NCI-H1694 (cell line): ENCODE measurements at regions not wholly inside any gene's neighbourhood (a gene's known extent, or its start where the extent isn't known, plus 50 kb on each side); places are given as distances from the start of the nearest gene placed in this dataset.
A peak's percentile ranks its signal among the peaks of the same experiment; 100 is the strongest.

Experiments
- DNase-seq: peaks from one replicate; lab custom pipeline; 2025; lab: John Stamatoyannopoulos, UW

DNA sequence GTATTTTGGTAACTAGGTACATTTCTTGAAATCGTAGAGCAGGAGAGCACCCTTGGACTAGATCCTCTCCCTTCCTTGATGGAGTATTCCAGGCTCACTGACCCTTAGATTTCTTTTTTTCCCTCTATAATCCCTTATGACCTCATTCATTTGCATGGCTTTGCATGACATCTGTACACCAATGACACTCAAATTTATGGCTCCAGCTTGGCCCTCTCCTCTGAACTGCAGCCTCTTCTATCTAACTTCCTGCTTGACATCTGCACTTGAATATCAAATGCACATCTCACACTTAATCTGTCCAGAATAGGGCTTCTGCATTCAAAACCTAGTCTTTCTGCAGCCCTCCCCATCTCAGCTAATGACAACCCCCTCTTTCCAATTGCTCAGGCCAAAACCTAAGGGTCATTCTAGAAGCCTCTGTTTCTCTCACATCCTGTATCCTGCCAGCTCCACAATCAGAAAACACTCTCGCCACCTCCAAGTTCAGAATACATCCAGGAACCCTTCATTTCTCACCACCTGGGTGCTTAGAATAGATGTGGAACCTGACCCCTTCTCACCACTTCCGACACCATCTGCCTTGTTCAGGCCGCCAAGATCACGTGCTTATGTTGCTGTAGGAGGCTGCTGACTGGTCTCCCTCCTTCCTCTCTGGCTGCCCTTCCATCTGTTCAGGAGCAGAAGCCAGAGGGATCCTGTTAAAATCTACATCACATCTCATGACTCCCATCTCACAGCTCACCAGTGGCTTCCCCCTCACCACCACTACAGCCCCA is 138.9 kb upstream of the MTNR1B start:
- peak; percentile 72 for DNase-seq

DNA sequence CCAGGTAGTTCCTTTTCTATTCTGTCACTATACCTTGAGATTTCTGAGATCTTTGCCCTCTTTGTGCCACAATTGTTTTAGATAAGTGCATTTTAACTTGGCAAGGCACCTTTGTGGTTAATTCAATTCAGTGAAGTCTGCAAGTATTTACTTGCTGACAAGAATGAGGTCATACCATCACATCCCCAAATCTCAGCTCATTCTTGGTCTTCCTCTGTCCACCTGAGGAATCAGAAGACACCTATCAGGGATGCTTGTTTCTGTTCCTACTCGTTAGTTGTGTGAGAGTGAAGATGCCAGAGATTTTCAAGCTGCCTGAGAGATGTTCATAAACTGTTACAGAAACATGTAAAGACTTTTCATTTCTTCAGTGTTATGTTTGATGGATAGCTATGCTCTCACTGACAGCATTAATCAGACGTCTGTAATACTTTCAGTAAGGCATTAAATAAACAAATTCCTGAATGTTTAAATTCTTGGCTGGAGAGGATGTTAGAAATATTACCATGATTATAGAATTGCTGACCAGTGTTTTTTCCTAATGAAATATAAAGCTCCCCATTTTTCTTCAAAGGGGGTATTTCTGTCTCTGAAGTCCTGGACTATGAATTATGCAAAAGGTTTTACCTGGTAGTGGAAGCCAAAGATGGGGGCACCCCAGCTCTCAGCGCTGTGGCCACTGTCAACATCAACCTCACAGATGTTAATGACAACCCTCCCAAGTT is 135.0 kb upstream of the MTNR1B start:
- no peak for DNase-seq

DNA sequence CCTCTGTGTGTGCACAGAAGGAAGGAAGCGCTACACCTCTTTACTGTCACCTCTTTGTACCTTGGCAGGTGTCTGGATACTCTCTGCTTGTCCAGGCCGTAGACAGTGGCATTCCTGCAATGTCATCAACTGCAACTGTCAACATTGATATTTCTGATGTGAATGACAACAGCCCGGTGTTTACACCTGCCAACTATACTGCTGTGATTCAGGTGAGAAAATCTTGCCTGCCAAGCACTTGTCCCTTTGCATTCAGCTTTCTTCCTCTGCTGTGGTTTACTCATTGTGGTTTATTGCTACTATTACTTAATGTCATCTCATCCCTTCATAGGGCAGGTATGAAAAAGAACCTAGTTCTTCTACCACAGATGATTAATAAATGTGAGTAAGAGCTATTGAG is 131.9 kb upstream of the MTNR1B start:
- DNase-seq, result no peak

DNA sequence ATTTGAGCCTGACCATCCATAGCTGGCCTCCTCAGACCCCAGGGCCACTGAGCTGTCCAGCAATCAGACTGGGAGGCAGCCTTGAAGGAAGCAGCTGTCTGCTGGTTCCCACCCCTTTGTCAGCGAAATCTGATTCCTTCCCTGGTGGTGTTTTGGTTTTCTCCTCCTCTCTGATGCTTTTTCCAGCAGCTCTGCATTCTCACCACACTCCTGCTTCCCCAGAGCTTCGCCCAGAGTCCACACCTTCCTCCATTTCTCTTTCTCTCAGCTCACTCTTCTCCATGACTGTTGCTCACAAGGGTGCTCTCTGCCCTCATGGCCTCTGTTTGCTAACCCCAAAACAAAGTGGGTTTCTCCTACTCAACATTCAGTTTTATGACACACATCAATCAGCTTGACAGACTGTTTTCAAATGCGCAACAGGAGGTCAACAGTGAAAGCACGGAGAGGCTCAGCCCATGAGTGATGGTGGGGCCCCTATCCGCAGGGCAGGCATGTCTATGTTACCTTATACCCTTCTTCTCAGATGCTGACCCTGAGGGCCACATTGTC is 130.6 kb upstream of the MTNR1B start:
- DNase-seq, result no peak

DNA sequence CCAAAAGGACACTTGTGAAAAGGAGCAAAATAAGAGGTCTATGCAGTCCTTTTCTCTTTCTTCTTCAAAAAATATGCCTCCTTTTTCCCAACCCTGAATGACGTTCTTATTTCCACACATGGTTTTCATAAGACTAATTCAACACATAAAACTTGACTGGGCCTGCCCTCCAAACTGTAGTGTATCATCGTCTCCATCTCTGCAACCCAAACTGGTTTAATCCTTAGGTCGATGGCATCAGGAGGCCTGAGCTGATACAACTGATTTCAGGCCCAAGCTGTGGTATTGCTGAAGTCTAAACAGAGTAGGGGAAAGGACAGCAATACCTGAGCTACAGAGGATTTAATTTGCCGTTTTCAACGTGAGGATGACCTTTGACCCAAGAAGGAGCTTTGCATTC is 130.0 kb upstream of the MTNR1B start:
- DNase-seq, result no peak

DNA sequence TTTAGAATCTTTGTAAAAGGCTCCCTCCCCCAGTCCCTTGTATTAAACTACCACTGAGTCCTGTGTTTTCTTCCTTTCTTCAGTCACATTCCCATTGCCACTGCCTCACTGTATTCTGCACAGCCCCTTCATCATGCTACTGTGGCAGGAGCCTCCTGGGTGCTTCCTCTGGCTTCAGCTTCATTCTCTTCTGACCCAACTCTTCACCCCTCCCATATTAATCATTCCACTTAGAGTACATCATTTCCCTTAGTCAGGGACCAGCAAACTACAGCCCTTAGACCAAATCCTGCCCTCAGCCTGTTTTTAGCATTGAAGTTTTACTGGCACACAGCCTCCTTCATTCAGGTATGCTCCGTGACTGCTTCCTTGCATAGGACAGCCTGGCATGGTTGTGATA is 127.7 kb upstream of the MTNR1B start:
- DNase-seq, result no peak

DNA sequence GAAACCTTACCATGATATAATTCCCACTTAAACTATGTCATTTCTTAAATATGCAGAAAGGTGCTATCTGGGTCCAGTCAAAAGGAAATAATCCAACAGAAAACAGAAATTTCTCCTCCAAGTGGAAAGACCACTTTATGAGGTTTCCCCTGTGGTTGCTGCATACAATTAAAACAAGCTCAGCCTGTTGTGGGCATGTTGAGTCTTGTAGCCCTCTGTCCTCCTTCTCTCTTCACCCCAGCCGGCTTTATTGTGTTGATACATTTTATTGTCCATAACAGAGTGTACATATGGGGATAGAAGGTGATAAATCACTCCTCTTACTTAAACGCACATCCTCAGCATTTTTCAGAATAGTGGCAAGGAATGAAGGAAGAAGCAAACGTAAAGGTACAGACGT is 126.0 kb upstream of the MTNR1B start:
- no peak for DNase-seq

DNA sequence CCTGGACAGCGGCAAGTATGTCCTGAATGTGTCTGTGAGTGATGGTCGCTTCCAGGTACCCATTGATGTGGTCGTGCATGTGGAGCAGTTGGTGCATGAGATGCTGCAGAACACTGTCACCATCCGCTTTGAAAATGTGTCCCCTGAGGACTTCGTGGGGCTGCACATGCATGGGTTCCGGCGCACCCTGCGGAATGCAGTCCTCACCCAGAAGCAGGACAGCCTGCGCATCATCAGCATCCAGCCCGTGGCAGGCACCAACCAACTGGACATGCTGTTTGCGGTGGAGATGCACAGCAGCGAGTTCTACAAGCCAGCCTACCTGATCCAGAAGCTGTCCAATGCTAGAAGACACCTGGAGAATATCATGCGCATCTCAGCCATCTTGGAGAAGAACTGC is 125.3 kb upstream of the MTNR1B start:
- no peak for DNase-seq

DNA sequence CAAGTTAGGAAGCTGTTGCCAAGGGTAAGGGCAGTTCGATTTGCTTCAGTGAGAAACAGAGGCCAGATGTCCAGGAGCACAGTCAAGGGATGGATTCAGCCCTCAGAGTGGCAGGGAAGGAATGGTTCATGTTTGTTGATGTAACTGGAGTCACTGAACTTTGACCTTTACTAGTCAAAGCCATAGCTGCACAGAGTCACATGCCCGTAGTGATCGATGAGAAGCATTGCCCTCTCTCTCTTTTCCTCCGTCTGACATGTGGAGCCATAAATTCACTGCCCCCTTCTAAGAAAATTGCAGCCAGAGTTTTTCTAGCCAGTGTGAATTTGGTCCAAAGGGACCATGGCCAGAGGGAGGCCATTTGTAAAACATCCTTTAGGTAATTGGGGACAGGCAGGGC is 124.1 kb upstream of the MTNR1B start:
- no peak for DNase-seq

DNA sequence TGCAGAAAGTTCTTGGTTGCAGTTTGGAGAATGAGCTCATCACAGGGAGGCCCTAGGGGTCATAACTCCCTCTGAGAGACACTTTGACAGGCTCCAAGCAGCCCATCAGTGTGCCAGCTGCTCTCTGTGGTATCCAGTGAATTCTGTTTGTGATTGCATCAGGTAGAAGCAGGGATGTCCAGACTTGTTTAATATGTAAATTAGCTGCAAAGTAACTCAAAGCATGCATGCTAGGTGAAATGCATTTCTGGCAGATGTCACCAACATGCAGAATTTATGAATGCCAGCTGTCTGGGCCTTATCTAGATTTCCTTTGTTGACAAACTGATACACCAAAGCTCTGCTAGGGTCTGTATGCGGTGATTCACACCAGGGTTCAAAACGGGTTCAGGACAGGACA is 123.6 kb upstream of the MTNR1B start:
- peak; percentile 53 for DNase-seq

DNA sequence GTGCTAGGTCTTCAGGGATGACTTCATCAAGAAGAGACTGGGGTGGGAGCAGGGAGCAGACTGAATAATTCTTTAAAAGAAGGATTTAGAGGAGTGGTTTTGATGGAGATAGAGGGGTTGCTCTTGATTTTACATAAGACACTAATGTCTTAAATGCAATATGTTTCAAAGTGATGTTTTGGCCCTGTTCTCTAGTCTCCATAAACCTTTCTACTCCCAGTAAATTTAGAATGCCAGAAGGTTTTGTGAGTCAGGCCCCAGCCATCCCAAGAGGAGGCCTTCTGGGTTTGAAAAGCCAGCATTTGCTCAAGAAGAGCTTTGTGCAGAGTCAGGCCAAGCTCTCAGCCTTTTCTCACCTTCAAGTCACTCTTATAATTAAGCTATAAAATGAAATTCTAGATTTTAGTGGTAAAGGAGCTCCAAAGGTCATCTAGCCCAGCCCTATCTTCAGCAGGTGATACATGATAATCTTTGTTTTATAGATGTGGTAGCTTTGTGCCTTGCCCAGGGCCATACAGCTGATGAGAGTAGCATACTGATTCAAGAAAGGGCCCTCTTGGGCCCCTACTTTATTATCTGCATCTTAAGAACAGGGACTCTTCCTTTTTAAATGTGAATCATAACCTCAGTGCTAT is 122.8 kb upstream of the MTNR1B start:
- DNase-seq, result no peak

DNA sequence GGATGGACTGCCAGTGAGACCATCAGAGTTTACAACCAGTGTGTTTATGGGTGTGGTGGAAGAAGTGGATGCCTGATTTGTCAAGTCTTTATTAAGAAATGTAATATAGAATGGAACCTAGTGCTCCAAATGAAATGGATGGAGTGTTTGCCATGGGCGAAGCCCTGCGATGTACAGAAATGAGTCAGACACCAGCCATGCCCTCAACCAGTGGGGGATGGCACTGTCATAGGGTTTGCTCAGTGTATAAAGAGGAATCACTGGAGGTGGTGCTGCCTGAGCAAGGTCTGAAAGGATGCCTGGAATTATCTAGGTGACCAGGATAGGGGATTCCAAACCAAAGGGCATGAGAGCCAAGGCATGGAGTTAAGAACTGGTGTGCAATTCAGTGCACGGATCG is 120.9 kb upstream of the MTNR1B start:
- DNase-seq, result no peak

DNA sequence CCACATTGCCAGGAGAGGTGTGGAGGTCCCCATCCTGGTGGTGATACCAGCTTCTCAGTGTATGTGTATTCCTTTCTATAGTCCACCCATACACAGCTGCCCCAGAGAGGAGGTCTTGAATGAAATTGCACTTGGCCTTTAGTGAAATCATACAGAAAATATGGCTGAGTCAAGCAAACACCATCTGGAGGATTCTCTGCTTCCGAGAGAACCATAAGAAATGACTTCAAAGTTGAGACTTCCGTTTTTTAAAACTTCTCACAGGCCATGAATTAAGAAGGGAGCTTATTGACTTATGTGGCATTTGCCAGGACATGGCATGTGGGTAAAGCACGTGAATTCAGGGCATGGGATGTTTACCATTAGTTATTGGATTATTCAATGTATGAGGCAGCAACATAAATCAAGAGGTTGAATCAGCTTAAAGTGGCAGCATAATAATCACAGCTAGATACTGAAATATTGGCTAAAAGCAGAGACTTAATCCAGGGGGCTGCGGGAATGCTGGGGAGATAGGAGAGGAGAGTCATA is 119.1 kb upstream of the MTNR1B start:
- no peak for DNase-seq

DNA sequence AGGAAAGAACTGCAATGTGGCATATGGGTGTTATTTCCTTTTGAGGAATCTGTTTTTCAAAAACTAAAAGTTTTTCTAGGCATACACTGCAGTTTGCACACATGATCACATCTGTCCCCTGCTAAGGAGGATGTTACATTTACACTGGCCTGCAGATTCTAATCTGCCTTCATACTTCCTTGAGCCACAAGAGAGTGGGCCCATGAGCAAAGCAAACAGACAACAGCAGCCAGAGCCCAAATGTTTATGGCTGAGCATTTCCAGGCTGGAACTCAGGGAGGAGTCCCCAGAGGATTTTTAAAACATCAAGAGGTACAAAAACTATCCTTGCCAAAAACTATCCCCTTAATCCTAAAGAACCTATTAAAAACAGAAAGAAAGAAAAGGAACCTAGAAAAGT is 117.2 kb upstream of the MTNR1B start:
- no peak for DNase-seq

DNA sequence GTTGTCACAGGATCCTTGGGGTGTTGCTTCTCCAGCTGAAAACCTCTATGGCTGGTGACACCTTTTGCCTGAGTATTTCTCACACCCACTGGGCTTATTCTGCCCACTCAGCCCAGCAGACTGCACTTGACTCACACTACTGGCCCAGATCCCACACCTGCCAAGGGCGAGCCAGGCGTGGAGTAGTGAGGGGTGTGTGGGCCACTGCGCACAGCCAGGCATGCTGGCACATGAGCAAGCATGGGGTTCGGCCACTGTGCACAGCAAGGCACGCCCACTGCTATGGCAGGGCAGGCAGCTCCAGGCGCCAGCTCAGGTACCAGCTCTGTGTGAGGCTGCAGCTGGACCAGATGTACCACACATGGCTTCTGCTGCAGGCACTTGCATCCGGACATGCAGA is 116.5 kb upstream of the MTNR1B start:
- no peak for DNase-seq

DNA sequence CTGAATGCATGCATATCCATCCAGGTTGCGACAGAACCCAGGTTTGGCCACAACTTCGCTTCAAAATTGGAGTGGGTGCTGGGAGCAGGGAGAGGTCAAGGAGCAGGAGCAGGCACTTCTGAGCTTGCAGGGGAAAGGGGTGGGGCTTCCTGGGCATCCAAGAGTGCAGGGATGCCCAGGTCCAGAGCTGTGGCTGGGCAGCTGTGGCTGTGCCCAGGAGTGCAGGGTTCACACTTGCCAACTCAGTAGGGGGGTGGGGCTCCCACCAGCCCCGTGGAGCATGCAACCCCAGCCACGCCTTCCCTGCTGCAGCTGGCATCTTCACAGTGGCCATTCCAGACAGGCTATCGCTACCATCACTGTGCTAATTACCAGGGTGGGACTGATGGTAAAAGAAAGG is 115.3 kb upstream of the MTNR1B start:
- no peak for DNase-seq

DNA sequence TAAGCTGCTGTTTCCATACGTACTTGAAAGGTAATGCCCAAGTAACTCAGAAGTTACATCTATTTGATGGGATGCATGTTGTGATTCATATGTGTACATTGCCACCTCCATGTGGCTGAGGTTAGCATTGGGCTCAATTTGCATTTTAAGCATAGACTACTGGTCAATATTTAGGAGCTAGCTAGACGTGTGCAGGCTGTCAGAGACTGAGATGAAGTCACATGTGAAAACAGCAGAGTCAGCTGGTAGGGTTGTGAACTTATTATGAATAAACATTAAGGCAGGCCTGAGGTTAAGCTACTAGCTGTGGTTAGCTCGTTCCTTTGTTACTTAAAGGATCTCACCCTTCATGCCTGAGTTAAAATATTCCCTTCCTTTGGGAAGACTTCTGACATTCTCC is 114.5 kb upstream of the MTNR1B start:
- DNase-seq, result no peak

DNA sequence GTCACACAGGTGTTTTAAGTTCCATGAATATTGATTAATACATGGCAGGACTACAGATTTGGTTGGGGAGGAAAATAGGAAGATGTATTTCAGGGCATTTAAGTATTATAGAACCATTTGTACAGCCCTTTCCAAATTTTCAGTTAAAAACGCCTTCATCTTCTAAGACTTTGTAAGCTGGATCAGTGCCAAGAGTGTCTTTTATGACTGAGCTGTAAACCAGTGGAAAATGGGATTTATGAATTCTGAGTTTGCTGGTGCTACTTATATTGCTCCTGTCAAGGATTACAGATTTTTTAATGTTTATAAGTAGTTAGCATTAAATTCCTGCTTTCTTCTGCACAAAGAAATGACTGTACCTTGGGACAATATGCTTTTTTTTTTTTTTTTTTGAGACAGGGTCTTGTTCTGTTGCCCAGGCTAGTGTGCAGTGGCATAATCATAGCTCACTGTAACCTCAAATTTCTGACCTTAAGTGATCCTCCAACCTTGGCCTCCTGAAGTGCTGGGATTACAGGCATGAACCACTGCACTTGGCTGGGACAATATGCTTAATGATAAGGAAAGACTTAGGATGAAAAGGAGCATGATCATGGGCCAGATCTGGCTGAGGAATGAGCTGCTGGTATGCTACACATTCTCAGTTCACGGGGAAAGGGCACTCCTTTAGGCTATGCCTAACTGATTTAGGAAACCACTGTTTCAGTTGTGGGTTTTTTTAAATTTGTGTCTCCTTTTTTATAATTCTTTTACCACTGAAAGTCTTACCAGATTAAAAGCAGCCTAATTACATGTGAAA is 113.6 kb upstream of the MTNR1B start:
- DNase-seq, result no peak

DNA sequence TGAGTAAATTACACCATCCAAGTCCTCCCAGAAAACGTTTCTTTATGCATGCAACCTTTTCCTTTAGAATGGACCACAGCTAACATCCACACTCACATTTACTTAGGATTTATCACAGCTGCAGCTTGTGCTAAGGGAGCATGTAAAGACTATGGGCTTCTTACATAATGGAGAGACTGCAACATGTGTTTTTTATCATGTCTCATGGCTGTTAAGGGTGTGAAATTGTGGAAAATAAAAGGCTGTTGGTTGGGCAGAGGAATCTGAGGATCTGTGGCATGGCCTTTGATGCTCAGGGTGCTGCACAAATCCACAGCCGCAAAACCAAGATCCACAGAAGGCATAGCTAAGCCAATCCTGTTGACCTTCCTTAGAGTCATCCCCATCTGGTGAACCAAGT is 112.0 kb upstream of the MTNR1B start:
- DNase-seq, result no peak

DNA sequence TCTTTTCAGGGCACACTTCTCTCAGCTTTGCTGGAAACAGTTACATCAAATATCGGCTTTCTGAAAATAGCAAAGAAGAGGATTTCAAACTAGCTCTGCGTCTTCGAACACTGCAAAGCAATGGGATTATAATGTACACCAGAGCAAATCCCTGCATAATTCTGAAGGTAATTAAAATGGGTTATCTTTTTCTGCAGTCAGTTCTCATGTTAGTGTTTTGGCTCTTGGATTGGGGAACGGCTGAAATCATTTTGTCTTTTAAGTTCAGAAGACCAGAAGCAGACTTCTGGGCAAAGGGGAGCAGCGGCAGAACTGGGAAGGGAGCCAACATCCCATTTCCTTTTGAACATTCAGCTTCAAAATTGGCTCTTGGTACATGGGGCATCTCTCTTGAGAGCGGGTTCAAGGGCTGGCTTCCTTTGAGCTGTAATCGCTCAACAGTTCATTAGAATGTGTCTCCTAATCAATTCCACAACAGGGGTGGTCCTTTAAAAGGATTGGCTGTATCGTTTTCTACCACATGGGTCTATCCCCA is 110.2 kb upstream of the MTNR1B start:
- no peak for DNase-seq

DNA sequence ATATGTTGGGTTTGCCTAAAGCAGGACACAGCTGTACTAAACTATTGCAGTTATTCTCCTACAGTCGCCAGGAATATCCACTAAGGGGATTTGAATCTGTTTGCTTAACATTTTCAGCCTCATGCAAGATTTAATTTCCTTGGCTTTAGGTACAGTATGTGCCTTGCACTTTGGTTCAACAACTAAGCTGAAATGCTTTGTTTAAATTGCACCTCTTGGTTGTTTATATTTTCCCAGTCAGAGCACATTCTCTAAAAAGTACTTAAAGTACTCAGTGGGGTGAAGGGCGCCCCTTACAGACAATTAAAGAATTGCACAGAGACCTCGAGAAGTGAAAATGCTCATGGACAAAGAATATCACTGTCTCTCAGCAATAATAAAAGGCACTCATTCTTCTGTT is 107.8 kb upstream of the MTNR1B start:
- DNase-seq, result no peak

DNA sequence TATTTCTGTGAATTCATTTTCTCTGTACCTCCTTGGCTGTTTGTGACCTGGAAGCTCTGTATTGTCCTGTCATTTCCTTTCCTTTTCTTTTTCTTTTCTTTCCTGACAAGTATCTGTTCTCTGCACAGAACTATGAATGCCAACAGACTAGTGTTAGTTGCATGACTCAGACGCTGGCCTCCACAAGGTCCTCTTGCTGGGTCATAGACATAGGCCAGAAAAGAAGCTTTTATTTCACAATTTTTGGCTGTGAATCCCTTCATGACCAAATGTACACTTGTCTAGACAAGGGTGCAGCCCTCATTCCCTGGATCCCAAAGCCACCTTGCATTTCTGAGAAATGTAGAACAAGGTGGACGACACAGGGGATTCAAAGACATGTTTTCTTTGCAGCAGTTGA is 104.1 kb upstream of the MTNR1B start:
- DNase-seq, result no peak
